HG02970 (cell line): ENCODE measurements at regions not wholly inside any gene's neighbourhood (a gene's known extent, or its start where the extent isn't known, plus 50 kb on each side); places are given as distances from the start of the nearest gene placed in this dataset.

Experiments
- ATAC-seq: cut with Tn5 transposase; IDR thresholded peaks from one replicate; pipeline ENCODE4 v1.9.1; 2021; ENCODE audit warnings: mild to moderate bottlenecking, moderate library complexity, moderate number of reproducible peaks; ENCODE audit not compliant: unreplicated experiment, low FRiP score

DNA sequence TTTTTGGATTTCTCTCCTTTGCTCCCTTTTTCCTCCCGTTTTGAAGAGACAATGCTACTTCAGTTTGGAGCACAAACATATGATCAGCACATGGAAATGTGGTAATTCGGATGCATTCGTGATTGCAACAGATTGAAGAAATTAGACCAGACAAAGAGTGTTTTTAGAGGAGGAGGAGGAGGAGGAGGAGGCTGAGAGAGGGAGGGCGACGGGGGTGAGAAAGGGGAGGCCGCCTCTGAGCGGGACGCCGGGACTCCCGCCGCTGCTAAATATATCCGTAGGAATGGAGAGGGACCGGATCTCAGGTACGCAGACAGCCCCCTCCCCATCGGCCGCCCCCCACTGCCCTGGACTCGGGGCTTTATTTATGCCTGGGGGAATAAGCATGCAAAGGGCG, 179.3 kb downstream of the SEC14L1 start:
- ATAC-seq: no peak

DNA sequence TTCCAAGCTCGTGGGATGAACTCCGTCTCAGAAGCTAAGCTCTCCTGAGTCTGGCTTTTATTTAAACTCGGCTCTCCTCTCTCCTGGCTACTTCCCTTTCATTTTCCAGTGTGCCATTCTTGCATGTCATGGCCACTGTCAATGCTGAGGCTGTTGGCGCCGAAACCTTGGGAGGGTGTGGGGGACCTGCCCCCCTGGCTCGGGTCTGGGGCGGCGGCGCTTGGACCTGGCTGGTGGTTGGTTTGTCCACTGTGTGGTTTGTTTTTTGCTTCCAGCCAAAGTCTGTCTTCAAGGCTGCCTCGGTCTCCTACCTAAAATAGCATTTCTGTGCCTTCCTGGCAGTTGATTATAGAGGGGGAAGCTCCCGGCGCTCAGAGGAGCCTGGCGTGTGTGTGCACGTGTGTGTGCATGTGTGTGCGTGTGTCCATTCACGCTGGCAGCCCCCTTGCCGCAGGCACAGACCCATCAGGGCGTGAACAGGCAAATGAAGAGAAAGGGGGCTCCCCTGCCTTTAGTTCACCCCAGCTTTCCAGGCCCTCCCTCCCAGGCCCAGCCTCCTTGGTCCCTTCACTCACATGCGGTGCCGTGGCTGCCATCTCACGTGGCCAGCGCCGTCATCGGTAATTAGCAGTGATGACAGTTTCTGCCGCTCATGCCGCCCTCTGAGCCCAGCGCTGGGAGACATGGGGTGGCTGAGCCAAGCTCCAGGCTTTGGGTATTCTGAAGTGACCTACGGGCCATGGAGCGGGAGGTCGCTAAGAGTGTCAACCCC, 179.9 kb downstream of the SEC14L1 start:
- ATAC-seq: no peak

DNA sequence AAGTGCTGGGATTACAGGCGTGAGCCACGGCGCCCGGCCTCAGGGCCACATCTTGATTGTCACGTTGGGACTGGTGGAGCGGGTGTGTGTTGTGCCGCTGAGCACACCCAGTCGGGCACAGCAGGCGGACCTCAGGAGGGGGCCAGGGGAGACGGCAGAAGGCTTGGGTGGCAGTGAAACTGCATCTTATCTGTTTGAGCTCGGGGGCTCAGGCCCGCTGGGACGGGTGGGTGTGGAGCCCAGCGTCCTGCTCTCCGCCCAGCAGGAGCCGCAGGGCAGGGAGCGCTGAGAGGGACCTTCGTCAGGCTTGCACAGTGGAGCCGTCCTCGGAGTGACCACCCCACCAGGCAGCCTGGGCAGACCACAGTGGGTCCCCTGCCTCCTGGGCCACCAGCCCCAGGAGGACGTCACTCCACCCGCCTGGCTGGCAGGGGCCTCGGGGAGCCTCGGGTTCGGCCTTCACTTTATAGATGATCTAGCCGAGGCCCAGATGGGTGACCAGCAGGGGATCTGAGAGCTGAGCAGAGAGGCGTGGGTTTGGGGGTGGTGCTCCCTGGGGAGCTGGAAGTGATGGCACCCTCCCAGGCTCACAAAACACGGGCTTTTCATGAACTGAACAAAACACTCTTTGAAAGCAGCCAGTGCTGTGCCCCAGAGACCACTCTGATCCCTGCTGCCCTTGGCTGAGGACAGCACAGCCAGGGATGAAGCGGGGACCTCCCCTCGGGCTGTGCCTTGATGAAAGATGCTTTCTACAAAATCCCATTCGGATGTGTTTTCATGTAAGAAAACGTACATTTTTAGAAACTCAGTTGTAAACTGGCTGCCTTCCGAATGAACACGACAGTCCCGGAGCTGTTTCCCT, 181.1 kb downstream of the SEC14L1 start:
- no peak for ATAC-seq

DNA sequence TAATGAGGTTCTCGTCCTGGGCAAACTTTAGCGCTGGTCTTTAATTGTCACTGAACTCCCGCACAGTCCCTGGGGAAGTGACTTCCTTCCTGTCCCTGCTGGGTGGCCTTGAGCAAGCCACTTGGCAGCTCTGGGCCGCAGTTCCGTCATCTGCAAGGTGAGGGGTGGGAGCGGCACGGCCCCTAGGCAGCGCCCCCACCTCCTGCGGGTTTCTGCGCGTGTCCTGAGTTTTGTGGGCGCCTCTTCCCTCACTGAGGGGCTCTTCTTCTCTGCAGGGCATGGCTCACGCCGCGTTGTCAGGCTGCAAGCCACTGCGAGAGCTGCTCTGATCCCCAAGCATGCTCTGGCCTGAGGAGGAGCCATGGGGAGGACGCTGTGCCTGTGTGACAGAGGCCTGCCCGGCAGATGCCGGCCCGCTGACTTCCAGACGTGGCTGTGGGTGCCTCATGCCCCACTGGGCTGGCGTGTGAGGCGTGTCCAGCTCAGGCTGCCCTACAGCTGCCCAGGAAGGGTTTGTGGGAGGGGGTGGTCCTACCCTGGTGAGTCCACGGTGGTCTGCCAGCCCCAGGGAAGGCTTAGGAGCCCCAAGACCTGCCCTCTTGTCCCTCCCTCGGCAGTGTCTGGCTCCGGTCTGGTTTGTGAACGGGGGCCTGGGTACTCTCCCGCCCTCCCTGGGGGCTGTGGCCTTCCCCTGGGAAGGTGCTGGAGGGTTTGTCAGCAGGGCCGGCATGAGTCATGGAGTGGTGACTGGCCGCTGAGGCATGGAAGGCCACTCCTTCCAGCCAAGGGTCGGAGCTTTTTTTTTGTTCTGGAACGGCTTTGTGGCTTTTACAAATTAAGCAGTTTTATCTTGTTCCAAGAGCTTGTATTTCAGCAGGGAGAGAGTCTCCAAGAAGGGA, 182.0 kb downstream of the SEC14L1 start:
- ATAC-seq: no peak

DNA sequence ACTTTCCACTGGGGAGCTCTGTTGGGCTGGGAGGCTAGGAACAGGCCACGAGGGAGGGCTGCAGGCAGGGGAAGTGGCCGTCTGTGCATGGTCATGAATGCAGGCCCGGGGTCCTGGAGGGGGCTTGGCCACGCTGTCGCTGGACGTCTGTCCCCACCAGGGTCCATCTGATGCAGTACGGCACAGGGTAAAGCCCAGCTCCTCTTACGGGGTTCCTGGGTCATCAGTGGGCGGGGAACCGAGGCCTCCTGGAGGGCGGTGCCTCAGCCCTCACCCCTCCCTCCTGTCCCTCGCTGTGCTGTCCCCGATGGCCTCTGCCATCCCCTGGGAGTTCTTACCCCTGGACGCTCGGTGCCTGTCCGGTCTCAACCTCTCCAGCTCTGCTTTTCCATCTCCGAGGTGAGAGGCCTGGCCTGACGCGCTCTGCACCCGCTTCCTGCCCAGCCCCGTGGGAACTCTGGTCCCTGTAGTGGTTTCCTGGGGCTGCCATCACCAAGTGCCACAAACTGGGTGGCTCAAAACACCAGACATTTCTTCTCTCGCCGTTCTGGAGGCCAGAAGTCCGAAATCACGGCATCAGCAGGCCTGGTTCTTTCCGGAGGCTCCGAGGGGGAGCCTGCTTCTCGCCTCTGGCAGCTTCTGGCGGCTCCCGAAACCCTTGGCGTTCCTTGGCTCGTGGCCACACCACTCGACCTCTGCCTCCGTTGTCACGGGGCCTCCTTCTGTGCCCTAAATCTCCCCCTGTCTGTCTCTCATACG, 182.8 kb downstream of the SEC14L1 start:
- ATAC-seq: no peak

DNA sequence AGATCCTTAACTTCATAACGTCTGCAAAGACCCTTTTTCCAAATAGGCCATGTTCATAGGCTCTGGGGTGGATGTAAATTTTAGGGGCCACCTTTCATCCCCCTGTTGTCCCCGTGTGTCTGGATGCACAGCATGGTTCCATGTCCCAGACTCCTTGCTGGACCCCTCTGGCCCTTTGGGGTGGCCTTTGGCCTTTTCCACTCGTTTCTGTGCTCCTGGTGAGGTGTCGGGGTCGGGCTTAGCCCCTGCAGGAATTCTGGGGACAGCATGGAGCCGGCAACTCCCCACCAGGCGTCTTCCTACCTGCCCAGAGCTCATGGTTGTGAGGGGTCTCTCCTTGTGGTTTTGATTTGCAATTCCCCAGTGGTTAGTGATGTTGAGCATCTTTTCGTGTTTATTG, 183.5 kb downstream of the SEC14L1 start:
- no peak for ATAC-seq

DNA sequence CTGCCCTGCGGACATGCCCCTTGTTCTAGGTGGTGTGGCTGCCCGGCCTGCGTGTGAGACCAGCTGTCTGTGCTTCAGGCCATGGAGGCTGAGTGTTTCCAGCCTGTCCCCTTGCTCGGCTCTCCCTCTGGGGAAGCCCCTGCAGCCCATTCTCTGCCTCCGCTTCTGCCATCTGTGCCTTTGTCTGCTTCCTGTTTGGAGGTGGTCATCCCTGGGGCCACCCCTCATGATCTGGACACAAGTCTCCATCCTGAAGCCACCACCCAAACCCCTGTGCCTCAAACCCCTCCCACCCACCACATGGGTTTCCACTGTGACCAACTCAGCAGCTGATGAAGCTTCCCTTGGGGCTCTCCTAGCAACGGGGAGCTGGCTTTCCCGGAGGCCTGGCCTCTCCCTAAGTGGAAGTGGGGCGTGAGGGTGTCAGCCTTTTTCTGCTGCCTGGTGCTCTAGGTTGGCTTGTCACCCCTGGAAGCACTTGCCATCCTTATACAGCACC, 184.9 kb downstream of the SEC14L1 start:
- ATAC-seq: peak; percentile 13

DNA sequence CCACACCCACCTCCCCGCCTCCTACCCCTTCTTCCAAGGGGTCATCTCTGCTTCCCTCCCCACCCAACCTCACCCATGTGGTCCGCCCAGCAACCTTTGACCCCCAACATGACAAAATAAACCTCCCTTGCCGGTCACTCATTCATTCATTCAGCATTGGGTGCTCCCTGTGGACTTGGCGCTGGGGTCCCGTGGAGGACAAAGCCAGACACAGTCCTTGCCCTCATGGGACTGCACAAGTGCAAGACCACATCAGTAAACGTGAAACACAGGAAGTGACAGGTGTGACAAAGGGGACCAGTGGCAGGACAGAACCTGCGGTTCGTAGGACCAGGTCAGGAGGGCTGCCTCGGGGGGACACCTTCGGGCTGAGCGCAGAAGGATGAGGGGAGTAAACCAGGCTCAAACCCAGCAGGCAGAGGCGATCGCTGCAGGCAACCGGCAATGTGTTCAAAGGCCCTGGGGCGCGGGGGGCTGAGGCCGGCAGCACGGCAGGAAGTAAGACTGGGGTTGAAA, 185.4 kb downstream of the SEC14L1 start:
- no peak for ATAC-seq

DNA sequence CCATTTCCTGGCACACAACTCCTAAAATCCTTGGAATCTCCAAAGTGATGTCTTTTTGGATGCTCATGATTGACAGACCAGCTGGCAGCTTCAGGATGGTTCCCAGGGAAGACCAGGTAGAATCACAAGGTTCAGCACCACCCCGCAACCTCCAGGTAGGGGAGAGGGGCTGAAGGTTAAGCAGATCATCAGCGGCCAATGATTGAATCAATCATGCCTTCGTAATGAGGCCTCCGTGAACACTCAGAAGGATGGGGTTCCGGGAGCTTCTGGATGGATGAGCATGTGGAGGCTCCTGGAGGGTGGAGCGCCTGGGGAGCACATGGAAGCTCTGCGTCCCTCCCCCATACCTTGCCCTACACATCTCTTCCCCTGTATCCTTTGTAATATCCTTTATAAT, 185.9 kb downstream of the SEC14L1 start:
- no peak for ATAC-seq

DNA sequence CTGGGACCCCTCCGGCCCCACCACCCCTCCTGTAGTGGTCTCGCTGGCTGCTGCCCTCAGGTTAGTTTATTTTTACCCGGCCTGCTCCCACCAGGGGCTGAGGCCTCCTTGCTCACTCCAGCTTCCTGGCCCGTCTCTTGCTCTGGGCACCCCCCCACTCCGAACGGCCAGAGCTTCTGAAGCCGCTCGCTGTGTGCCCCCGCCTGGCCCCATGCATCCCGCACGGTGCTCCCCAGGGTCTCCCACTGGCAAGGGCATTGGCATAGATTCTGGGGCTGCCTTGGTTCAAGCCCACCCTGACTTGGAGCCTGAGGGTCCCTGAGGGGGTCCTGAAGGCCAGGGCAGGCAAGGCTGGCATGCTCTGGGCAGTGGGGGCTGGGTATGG, 186.4 kb downstream of the SEC14L1 start:
- ATAC-seq: no peak

DNA sequence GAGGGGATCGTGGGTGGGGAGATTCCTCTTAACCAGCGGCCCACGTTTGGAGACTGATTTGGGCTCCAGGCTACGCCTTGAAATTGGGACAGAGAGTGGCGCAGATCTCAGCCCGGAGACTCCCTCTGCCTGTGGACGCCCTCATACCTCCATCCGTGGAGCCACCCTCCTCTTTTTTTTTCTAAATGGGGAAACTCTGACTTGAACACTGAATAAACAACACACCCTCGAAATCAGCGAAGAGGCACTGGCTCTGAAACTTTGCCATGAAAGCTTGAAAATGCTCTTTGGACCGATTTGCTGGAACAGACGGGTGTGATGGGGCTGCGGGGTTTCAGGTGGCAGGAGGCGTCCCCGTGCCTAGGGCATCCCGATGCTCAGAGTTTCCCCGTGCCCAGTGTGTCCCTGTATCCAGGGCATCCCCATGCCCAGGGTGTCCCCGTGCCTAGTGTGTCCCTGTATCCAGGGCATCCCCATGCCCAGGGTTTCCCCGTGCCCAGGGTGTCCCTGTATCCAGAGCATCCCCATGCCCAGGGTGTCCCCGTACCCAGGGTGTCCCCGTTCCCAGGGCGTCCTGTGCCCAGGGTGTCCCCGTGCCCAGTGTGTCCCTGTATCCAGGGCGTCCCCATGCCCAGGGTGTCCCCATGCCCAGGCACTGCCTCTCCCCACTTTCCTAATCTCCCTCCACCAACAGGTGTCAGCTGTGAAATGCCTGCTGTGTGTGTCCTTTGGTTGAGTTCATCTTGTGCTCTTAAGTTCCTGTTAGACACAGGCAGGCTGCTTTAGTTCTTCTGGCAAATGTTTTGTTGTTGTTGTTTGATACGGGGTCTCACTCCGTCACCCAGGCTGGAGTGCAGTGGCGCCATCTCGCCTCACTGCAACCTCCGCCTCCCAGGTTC, 187.0 kb downstream of the SEC14L1 start:
- ATAC-seq: no peak

DNA sequence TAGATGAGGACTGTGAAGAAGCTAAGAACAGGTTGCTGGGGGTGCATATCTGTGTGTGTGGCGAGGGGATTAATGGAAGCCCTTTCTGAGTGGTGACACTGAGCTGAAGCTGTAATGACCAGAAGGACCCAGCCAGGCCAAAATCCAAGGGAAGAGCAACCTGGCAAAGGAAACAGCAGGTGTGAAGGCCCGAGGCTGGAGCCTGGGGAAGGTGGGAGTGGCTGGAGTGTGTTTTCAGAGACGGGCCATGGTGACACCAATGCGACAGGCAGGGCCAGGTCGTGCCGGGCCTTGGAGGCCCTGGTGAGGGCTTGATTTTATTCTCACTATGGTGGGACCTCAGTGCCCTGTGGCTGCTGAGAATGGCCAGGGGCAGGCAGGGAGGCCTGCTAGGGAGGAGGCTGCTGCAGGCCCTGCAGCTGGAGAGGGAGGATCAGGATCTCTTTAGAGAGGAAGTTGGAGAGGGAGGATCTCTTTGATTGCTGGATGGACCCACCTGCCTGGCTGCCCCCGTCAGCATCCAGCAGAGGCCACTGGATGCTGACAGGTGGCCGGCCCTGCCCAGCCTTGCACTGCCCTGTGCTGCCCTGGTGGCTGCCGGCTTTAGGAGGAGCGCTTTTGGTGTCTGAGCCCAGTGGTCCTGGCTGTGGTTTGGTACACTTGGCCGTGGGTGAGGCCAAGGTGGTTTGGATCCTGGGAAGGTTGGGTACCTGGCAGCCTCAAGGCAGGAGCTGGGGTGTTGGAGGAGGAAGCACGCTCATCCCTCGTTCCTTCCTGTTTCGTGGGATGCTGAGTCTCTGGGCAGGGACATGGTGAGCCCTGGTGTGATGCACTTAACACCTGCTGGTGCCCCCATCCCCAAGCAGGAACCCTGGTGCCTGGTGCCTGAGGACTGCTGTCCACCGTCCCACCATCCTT, 188.3 kb downstream of the SEC14L1 start:
- no peak for ATAC-seq

DNA sequence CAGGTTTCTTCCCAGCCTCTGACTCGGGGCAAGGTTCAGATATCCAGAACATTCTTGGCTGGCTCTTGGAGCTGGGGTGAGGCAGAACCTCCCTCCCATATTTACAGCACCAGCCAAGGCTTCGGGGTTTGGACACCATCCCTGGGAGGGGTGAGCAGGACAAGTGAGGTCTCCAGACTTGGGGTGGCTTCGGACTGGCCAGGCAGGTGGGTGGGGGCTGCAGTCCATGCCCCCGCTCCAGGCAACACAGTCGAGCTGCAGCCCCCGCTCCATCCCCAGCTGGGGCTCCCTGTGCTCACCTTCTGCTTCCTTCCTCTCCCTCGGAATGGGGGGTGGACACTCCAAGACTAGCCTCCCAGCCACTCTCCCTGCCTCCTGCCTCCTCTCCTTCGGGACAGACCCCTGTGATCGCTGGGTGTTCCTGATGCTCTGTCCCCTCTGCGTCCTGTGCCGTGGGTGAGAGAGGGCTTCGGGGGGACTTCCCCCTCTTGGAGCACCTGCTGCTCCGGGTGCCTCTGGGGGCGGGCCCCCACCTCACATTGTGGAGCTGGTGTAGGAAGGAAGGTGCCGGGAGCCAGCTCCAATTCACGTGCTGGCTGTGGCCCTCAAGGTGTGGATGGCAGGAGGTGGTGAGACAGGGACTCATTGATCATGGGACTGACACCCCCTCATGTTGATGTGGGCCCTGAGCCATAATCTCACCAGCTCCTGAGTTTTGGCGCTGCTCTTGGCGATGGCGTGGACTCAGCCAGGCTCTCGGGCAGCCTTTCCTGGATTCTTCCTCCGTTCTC, 189.2 kb downstream of the SEC14L1 start:
- ATAC-seq: no peak

DNA sequence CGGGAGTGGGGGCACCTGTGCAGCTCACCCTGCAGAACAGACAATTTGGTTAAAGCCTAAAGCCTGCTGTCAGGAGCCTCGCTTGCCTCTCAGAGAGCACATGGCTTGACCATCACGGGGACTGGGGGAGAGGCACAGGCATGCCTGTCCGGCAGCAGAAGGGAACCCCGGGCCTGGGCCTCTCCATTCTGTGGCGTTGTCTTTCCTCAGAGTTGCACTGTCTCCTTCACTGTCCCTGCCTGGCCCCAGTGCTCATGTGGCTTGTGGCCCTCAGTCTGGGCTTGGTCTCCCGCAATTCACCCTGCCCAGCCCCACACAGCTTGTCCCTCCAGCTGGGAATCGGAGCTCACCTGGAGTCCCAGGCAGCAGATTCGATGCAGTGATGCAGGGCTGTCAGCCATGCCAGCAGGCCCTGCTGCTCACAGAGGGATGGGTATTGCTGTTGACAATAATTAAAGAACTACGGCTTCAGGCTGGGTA, 189.9 kb downstream of the SEC14L1 start:
- ATAC-seq: no peak

DNA sequence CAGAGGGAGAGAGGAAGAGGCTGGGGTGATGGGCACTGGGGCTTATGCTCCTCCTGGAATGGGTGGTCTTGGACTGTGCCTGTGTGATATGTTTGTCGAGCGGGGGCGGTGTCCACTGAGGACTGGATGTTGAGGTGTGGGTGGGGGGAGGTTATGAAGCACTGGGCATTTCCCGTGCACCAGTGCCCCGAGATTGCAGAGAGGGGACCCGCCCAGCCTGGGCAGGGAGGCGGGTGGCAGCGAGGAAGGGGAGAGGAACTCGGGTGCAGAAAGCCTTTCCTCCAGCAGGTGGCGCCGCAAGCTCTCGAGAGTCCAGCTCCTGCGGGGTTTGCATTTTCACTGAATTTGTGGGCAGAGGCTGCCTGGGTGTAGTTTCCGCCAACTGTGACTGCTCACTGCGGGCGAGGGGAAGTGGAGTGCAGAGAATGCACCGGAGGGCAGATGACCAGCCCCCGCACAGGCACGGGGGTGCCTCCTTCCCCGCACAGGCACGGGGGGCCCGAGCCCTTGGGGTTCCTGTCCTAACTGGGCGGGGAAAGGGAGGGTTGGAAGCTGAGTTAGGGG, 190.6 kb downstream of the SEC14L1 start:
- ATAC-seq: peak; percentile 84
